Lower leg skin (tissue), 4 donors: ENCODE measurements at regions not wholly inside any gene's neighbourhood (a gene's known extent, or its start where the extent isn't known, plus 50 kb on each side); places are given as distances from the start of the nearest gene placed in this dataset.

Experiments
- DNase-seq, 2 donors: peaks; one replicate each; pipeline ENCODE4 v3.0.0-alpha.2; 2019; ENCODE audit warnings: low spot score in 2 of 2
- H3K4me3 ChIP-seq: fragments of 200-600 bp; sonication (generic); 2 replicates; pipeline ENCODE4 v1.5.1; 2017; ENCODE audit warnings: mild to moderate bottlenecking, low read depth; ENCODE audit not compliant: poor library complexity, severe bottlenecking
- CTCF ChIP-seq, 3 donors: fragments of 450-650 bp; IDR thresholded peaks; one replicate each; pipeline ENCODE4 v1.5.1; 2016; ENCODE audit warnings: antibody characterized with exemption in 3 of 3, mild to moderate bottlenecking in 3 of 3, moderate library complexity in 2 of 3
- POLR2A ChIP-seq, 2 donors: fragments of 450-650 bp; IDR thresholded peaks; one replicate each; pipeline ENCODE4 v1.6.1; 2016 to 2017; ENCODE audit warnings: antibody characterized with exemption in 2 of 2, mild to moderate bottlenecking in 1 of 2, moderate library complexity in 1 of 2
- WGBS, 2 donors: methylation state at CpG; one replicate each; pipeline ENCODE4 v1.1.5; 2018; 5-methylcytosine and 5-hydroxymethylcytosine counted together
- intact Hi-C: fragments of 100-400 bp; cut with DNase I; formaldehyde crosslinking; loops from one replicate; pipeline ENCODE4 v1.15.0; 2023; ENCODE audit warnings: low total_unique reads

- WGBS, 2 donors = 46 to 48% methylated on average over 13 of the region's 13 CpGs
- no peak for TF ChIP-seq CTCF (IDR thresholded peaks at IDR 0.05)
- TF ChIP-seq POLR2A (IDR thresholded peaks at IDR 0.05) = no peak
- H3K4me3 ChIP-seq = no peak overlapping the region
- intact Hi-C loops = no loop called here
- no peak for DNase-seq
Measured at GRCh38 chr14:21894003-21894897, 220.6 kb upstream of the OR4E1 start.

- TF ChIP-seq CTCF (IDR thresholded peaks at IDR 0.05) (no peak), POLR2A (IDR thresholded peaks at IDR 0.05) (no peak)
- H3K4me3 ChIP-seq = no peak overlapping the region
- no peak for DNase-seq
- intact Hi-C loops = no loop called here
- 95 to 97% methylated on average over 1 of the region's 1 CpG for WGBS, 2 donors
Measured at GRCh38 chr14:21891921-21892320, 218.3 kb upstream of the OR4E1 start.

- H3K4me3 ChIP-seq = no peak overlapping the region
- intact Hi-C loops = no loop called here
- TF ChIP-seq CTCF (IDR thresholded peaks at IDR 0.05) (no peak), POLR2A (IDR thresholded peaks at IDR 0.05) (no peak)
- no peak for DNase-seq
Measured at GRCh38 chr14:21884995-21885394, 211.4 kb upstream of the OR4E1 start.

- TF ChIP-seq POLR2A (IDR thresholded peaks at IDR 0.05) (no peak), CTCF (IDR thresholded peaks at IDR 0.05) (no peak)
- intact Hi-C loops = no loop called here
- WGBS, 2 donors = 14 to 38% methylated on average over 1 of the region's 1 CpG
- H3K4me3 ChIP-seq = no peak overlapping the region
- DNase-seq = no peak
Measured at GRCh38 chr14:21882226-21882625, 208.6 kb upstream of the OR4E1 start.

- H3K4me3 ChIP-seq = no peak overlapping the region
- TF ChIP-seq CTCF (IDR thresholded peaks at IDR 0.05) (no peak), POLR2A (IDR thresholded peaks at IDR 0.05) (no peak)
- intact Hi-C loops = no loop called here
- WGBS, 2 donors = 76 to 83% methylated on average over 3 of the region's 3 CpGs
- DNase-seq = no peak
Measured at GRCh38 chr14:21880918-21881317, 207.3 kb upstream of the OR4E1 start.

- WGBS, 2 donors = 79 to 83% methylated on average over 2 of the region's 2 CpGs
- no peak for DNase-seq
- intact Hi-C loops = no loop called here
- TF ChIP-seq CTCF (IDR thresholded peaks at IDR 0.05) (no peak), POLR2A (IDR thresholded peaks at IDR 0.05) (no peak)
- no peak overlapping the region for H3K4me3 ChIP-seq
Measured at GRCh38 chr14:21875791-21876190, 202.2 kb upstream of the OR4E1 start.
